ENCODE measurements at regions not wholly inside any gene's neighbourhood (a gene's known extent, or its start where the extent isn't known, plus 50 kb on each side); places are given as distances from the start of the nearest gene placed in this dataset.

GRCh38 chr6:76612954-76613353 lies 540.5 kb upstream of the IMPG1 start:
- Histone ChIP-seq H3K4me3 (no peak overlapping the region), H2AFZ (no peak overlapping the region), H4K20me1 (ENCODE audit: insufficient read depth) (no peaks in the 10 kb centered on the region), H3K27ac (no peak overlapping the region), H3K79me2 (ENCODE audit: low read depth) (no peaks in the 10 kb centered on the region), H3K27me3 (ENCODE audit: insufficient read depth, low read depth) (no peaks in the 10 kb centered on the region), H3K4me1 (replicated peaks; ENCODE audit: insufficient read depth) (no peaks in the 10 kb centered on the region), H3K9me2 (ENCODE audit: insufficient read depth) (no peaks in the 10 kb centered on the region), H3F3A (ENCODE audit: insufficient read depth, low read depth) (no peaks in the 10 kb centered on the region), H3K9me3 (ENCODE audit: insufficient read depth, low read depth) (no peaks in the 10 kb centered on the region), H3K36me3 (ENCODE audit: low read depth) (no peaks in the 10 kb centered on the region), H3K4me2 (no peak overlapping the region)
- CTCF ChIA-PET = no interaction called here
- intact Hi-C loops (cut with micrococcal nuclease; ENCODE audit: unreplicated experiment) = no loop called here
- TF ChIP-seq, protein P1, sequence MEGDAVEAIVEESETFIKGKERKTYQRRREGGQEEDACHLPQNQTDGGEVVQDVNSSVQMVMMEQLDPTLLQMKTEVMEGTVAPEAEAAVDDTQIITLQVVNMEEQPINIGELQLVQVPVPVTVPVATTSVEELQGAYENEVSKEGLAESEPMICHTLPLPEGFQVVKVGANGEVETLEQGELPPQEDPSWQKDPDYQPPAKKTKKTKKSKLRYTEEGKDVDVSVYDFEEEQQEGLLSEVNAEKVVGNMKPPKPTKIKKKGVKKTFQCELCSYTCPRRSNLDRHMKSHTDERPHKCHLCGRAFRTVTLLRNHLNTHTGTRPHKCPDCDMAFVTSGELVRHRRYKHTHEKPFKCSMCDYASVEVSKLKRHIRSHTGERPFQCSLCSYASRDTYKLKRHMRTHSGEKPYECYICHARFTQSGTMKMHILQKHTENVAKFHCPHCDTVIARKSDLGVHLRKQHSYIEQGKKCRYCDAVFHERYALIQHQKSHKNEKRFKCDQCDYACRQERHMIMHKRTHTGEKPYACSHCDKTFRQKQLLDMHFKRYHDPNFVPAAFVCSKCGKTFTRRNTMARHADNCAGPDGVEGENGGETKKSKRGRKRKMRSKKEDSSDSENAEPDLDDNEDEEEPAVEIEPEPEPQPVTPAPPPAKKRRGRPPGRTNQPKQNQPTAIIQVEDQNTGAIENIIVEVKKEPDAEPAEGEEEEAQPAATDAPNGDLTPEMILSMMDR (conservative IDR thresholded peaks at IDR 0.05) = no peak
- no peak for TF ChIP-seq EZH2 (IDR thresholded peaks at IDR 0.05; ENCODE audit: low read depth)
- no peak for DNase-seq
- POLR2A ChIA-PET (ENCODE audit: unreplicated experiment) = no interaction called here
- no TSS peak for BruUV-seq (replicated peaks)

GRCh38 chr6:76609160-76609559 lies 536.7 kb upstream of the IMPG1 start:
- Histone ChIP-seq H3K9me3 (ENCODE audit: insufficient read depth, low read depth) (no peaks in the 10 kb centered on the region), H3K4me2 (no peak overlapping the region), H3K27ac (no peak overlapping the region), H3K9me2 (ENCODE audit: insufficient read depth) (no peaks in the 10 kb centered on the region), H3K36me3 (ENCODE audit: low read depth) (no peaks in the 10 kb centered on the region), H3K4me3 (no peak overlapping the region), H3K79me2 (ENCODE audit: low read depth) (no peaks in the 10 kb centered on the region), H2AFZ (no peak overlapping the region), H3K4me1 (replicated peaks; ENCODE audit: insufficient read depth) (no peaks in the 10 kb centered on the region), H4K20me1 (ENCODE audit: insufficient read depth) (no peaks in the 10 kb centered on the region), H3K27me3 (ENCODE audit: insufficient read depth, low read depth) (no peaks in the 10 kb centered on the region), H3F3A (ENCODE audit: insufficient read depth, low read depth) (no peaks in the 10 kb centered on the region)
- intact Hi-C loops (cut with micrococcal nuclease; ENCODE audit: unreplicated experiment) = no loop called here
- no TSS peak for BruUV-seq (replicated peaks)
- TF ChIP-seq, protein P1 (conservative IDR thresholded peaks at IDR 0.05) = no peak
- TF ChIP-seq EZH2 (IDR thresholded peaks at IDR 0.05; ENCODE audit: low read depth) = no peak
- CTCF ChIA-PET = no interaction called here
- no peak for DNase-seq
- POLR2A ChIA-PET (ENCODE audit: unreplicated experiment) = no interaction called here

GRCh38 chr6:76594109-76594508 lies 521.6 kb upstream of the IMPG1 start:
- ChIA-PET CTCF (no interaction called here), POLR2A (ENCODE audit: unreplicated experiment) (no interaction called here)
- H3K4me2 ChIP-seq = no peak overlapping the region
- H3K79me2 ChIP-seq (ENCODE audit: low read depth) = no peaks in the 10 kb centered on the region
- intact Hi-C loops (cut with micrococcal nuclease; ENCODE audit: unreplicated experiment) = no loop called here
- no peaks in the 10 kb centered on the region for H3F3A ChIP-seq (ENCODE audit: insufficient read depth, low read depth)
- no peaks in the 10 kb centered on the region for H3K4me1 ChIP-seq (replicated peaks; ENCODE audit: insufficient read depth)
- no TSS peak for BruUV-seq (replicated peaks)
- H3K36me3 ChIP-seq (ENCODE audit: low read depth) = no peaks in the 10 kb centered on the region
- no peak overlapping the region for H2AFZ ChIP-seq
- no peaks in the 10 kb centered on the region for H3K9me3 ChIP-seq (ENCODE audit: insufficient read depth, low read depth)
- TF ChIP-seq EZH2 (IDR thresholded peaks at IDR 0.05; ENCODE audit: low read depth) = no peak
- TF ChIP-seq, protein P1 (conservative IDR thresholded peaks at IDR 0.05) = no peak
- no peaks in the 10 kb centered on the region for H4K20me1 ChIP-seq (ENCODE audit: insufficient read depth)
- H3K27ac ChIP-seq = no peak overlapping the region
- no peaks in the 10 kb centered on the region for H3K9me2 ChIP-seq (ENCODE audit: insufficient read depth)
- H3K4me3 ChIP-seq = no peak overlapping the region
- no peaks in the 10 kb centered on the region for H3K27me3 ChIP-seq (ENCODE audit: insufficient read depth, low read depth)
- DNase-seq = no peak
